HG03097 (cell line): ENCODE measurements at regions not wholly inside any gene's neighbourhood (a gene's known extent, or its start where the extent isn't known, plus 50 kb on each side); places are given as distances from the start of the nearest gene placed in this dataset.
"Not testable (repeated sequence)": the region's sequence is repeated elsewhere in the genome, so short reads cannot be mapped to it uniquely, and the experiment has no call there.

Experiments
- ATAC-seq: cut with Tn5 transposase; IDR thresholded peaks from one replicate; pipeline ENCODE4 v1.9.1; 2021; ENCODE audit not compliant: unreplicated experiment, low FRiP score

- no peak for ATAC-seq
These were observed 128.7 kb upstream of the SKOR2 start for GRCh38 chr18:47380153-47380552.

- no peak for ATAC-seq
These were observed 122.0 kb upstream of the SKOR2 start for GRCh38 chr18:47373465-47373864.

- no peak for ATAC-seq
These were observed 118.6 kb upstream of the SKOR2 start for GRCh38 chr18:47370052-47370451.

DNA sequence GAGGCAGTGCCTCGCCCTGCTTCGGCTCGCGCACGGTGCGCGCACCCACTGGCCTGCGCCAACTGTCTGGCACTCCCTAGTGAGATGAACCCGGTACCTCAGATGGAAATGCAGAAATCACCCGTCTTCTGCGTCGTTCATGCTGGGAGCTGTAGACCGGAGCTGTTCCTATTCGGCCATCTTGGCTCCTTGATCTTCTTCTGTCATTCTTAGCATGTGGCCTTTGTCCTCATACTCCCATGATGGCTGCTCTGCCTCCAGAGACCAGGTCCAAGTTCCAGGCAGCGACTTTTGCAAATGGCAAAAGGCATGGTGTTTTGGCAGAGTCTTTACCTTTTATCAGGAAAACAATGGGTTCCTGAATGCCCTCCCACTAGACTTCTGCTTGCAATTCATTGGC lies 102.6 kb upstream of the SKOR2 start:
- not testable (repeated sequence) for ATAC-seq

DNA sequence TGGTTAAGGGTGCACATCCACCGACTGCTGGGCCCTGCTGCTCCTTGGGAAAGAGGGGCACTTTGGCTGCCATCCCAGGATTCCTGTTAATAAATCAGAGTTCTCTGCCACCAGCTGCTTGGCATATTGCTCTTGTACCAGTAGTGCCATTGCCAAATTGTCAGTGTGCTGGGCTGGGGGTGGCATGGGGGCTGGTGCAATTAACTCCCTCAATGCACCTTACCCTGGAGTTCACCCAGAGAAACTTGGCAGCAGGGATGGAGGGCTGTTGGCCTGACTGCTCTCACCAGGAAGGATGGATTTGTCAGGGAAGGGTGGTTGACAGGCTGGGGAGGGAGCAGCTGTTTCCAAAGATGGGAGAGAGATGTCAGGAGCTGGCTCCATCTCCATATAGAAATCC lies 94.6 kb upstream of the SKOR2 start:
- ATAC-seq: no peak

GRCh38 chr18:47345291-47345690 lies 93.8 kb upstream of the SKOR2 start:
- ATAC-seq: no peak

DNA sequence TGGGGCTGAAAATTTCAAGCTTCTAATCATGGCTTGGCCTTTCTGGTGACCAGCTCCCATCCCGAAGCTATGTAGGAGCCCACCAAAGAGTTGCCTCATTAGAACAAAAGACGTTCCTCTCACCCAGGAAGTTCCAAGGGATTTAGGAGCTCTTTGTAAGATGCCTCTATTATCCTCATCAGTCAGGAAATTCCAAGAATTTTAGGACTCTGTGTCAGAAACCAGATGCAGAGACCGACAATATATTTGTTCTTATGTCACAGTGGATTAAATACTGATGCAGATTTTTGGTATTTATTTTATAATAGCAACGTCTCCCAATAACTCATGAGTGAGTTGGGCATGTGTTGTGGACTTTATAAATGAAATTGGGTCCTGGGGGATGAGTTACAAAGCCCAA lies 91.8 kb upstream of the SKOR2 start:
- ATAC-seq: no peak

DNA sequence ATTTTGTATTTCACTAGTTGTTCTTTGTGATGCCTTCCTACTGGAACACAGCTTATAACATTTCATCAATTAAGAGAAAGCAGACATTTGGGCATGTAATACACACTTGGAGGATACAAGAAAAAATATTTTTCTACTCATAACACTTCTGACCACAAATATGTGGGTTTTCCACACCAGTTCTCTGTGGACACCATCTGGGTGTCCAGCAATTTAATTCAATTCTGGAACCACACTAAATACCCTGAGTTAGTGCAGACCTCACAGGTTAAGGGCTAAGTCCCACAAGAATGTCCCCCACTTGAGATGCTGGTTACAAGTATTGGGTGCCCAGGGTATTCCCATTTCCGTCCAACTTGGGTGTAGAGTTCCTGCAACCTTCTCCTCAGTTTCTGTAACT lies 91.1 kb upstream of the SKOR2 start:
- ATAC-seq: no peak

- ATAC-seq: no peak
These were observed 90.2 kb upstream of the SKOR2 start for GRCh38 chr18:47341678-47342077.

DNA sequence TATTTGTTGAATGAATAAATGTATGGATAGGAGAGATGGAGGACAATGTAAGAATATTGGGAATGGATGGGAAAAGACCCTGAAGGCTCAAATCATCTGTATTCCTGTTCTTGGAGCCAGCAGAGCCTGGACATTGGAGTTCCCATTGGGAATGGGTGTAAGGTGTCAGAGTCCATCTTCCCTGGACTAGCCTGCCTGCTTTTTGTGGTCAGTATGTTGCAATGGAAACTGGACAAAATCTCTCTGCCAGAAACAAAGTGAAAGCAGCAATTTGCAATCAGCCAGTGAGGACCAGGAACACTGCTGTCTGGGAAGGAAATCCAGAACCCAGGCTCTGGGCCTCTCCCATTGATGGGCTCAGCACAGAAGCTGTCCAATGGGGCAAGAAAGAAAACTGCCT lies 83.5 kb upstream of the SKOR2 start:
- ATAC-seq: no peak

DNA sequence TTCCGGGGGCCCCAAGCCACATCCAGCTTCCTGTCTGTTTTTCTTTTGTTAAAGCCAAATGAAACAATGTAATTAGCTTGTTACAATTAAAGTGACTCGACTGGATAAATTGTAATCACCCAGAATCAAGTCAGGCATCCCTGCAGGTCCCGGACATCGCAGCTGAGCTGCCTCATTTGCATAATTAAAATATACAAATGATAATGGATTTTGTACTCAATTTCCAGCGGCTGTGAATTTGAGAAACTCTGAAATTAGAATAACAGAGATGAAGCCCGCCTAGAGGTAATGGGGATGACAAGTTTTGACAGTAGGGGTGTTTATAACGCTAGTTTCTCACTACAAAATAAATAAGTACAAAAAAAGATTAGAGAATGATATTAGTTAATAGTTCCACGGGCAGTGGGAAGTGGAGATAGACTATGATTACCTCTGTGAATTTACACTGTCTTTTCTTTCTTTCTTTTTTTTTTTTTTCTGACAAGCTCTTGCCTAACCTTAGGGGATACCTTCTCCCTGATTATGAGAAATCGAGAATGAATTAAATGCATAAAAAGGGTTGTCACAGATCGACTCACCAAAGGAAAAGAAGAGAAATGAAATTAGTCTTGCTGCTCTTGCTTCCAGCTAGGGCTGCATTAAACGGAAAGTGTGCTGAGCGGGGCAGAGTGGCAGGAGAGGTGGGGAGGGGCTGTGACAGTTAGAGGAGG lies 82.6 kb upstream of the SKOR2 start:
- ATAC-seq: no peak

DNA sequence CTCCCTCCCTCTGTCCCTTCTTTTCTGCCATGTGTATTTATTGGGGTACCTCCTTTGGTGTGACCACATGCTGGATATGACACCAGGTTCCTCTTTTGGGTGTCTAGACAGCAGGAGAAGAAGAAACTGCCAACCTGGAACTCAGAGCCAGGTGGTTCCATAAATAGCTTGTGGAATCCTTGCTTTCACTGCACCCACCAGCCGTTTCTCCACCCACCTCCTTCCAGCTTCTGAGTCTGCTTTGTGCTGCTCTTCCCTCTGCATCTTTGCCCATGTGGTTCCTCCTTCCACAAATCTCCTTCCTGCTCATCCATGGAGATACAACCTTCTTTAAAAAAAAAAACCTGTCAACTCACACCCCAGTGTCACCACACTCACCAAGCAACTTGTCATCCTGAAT lies 80.2 kb upstream of the SKOR2 start:
- ATAC-seq: no peak

DNA sequence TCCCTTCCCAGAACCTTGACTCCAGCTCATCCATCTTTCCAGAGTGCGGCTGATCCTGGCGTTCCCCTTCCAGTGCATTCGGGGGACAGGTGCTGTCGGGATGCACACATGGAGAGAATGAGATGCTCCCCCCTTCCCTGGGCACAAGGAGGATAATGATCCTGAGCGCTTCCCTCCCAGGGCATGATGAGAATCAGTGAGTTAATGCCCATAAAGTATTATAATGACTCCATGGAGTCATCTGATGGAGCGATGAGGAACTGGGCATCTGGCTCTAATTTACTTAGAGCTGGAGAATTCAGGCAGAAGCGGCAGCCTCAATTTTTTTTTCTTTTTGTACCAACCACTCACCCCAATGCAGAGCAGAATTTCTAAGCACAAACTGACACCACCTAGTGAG lies 79.6 kb upstream of the SKOR2 start:
- no peak for ATAC-seq

DNA sequence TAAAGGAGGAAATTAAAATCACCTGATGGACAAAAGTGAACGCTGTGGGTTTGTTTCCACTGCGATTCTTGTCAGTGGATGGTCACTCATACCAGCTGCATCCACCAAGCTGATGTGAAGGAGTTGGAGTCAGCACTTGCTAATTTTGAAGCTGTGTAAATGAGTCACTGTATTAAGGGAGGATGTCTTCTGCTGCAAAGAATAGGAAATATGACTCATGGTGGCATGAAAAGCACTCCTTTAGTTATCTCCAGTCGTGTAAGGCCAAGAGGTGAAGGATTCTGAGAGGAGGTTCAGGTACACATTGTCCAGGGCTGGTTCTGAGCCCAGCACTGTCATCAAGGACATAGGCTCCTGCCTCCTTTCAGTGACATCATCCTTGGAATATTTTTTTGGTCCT lies 71.7 kb upstream of the SKOR2 start:
- no peak for ATAC-seq

DNA sequence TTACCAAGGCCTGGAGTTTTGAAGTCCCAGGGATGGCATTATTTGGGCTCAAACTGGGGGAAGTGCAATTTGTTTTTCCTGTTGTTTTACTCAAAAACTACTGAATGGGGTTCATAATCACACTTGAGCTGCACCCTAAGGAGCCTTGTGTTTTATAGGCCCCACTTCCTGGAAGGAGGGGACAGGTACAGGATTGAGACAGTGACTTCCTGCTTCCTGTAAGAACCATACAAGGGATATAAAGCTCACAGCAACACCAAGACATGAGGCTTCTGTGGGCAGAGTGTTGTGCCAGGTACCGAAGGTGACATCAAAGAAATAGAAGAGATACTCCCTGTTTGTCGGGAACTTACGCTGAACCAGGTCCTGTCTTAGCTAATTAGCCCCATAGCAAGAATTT lies 70.4 kb upstream of the SKOR2 start:
- no peak for ATAC-seq

DNA sequence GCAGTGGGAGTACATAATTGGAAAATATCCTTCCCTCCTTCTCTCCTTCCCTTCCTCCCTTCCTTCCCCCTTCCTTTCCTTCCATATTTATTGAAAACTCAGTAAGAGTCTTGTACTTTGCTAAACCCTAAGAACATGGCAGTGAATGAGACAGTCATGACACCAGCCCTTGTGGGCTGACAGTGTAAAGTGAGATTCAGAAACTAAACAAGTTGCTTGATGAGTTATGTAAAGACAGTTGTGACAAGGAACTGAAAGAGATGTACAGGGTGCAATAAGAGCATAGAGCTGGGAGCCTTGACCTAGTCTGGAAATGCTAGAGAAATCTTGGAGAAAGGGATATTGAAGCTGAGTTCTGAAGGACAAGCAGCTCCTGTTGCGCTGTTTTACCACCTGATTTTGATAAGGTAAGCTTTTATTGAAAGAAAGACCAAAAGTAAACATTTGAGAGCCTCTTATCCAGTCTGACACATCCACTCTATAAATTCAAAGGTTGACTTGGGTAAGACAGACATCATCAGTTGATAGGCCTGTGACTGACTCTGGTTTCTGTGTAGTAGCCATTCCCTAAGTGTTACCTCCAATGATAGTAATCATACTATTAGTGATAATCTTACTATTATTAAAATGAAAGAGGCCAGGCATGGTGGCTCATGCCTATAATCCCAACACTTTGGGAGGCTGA lies 66.5 kb upstream of the SKOR2 start:
- ATAC-seq: no peak

GRCh38 chr18:47316924-47317323 lies 65.5 kb upstream of the SKOR2 start:
- ATAC-seq: no peak

- ATAC-seq: no peak
These were observed 62.4 kb upstream of the SKOR2 start for GRCh38 chr18:47313901-47314300.

DNA sequence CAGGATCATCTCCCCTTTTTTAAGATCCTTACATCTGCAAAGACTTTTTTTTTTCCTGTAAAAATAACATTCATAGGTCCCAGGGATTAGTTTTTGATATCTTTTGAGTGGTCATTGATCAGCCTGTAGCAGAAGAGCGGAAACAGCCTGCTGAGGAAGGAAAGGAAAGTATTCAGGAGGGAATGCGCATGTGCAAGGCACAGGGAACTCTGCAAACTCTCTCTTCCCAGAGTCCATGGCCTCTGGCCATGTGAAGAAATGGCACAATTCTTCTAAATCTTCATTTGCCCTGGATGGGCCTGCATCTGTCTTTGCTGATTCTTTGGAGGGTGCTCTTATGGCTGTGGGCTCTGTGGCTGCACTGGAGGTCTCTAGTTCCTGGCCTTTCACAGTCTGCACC lies 60.1 kb upstream of the SKOR2 start:
- ATAC-seq: no peak
